GM12865 (cell line): ENCODE measurements at regions not wholly inside any gene's neighbourhood (a gene's known extent, or its start where the extent isn't known, plus 50 kb on each side); places are given as distances from the start of the nearest gene placed in this dataset.

Experiments
- DNase-seq: peaks from one replicate; pipeline ENCODE4 v3.0.0; 2010; ENCODE audit warnings: low read depth
- H3K4me3 ChIP-seq: 2 replicates; pipeline ENCODE4 v1.5.1; 2011; ENCODE audit warnings: mild to moderate bottlenecking, low read depth, low read length, control low read depth
- CTCF ChIP-seq: IDR thresholded peaks from 2 replicates; pipeline ENCODE4 v1.5.1; 2011; ENCODE audit warnings: low read length, control low read depth, low read depth, inconsistent platforms; ENCODE audit not compliant: insufficient read depth; ENCODE audit errors: missing control alignments

- no peak for TF ChIP-seq CTCF
- DNase-seq: no peak
- no peak overlapping the region for H3K4me3 ChIP-seq
Observed at GRCh38 chrX:82591421-82591820, 916.7 kb upstream of the POU3F4 start.

GRCh38 chrX:82626978-82627377 is 881.1 kb upstream of the POU3F4 start:
- H3K4me3 ChIP-seq: no peak overlapping the region
- TF ChIP-seq CTCF: no peak
- no peak for DNase-seq

- no peak for TF ChIP-seq CTCF
- H3K4me3 ChIP-seq: no peak overlapping the region
- DNase-seq: no peak
Observed at GRCh38 chrX:82627568-82627967, 880.5 kb upstream of the POU3F4 start.

- no peak for TF ChIP-seq CTCF
- H3K4me3 ChIP-seq: no peak overlapping the region
- no peak for DNase-seq
Observed at GRCh38 chrX:82648062-82648461, 860.0 kb upstream of the POU3F4 start.

- DNase-seq: no peak
- no peak for TF ChIP-seq CTCF
- H3K4me3 ChIP-seq: no peak overlapping the region
Observed at GRCh38 chrX:82649645-82650044, 858.4 kb upstream of the POU3F4 start.

GRCh38 chrX:82658492-82658891 is 849.6 kb upstream of the POU3F4 start:
- TF ChIP-seq CTCF: no peak
- H3K4me3 ChIP-seq: no peak overlapping the region
- no peak for DNase-seq

- DNase-seq: no peak
- no peak overlapping the region for H3K4me3 ChIP-seq
- TF ChIP-seq CTCF: no peak
Observed at GRCh38 chrX:82666355-82666754, 841.7 kb upstream of the POU3F4 start.
